ENCODE measurements at regions not wholly inside any gene's neighbourhood (a gene's known extent, or its start where the extent isn't known, plus 50 kb on each side); places are given as distances from the start of the nearest gene placed in this dataset.
"Not testable (repeated sequence)": the region's sequence is repeated elsewhere in the genome, so short reads cannot be mapped to it uniquely, and the experiment has no call there.

- TF ChIP-seq CTCF, POLR2A (IDR thresholded peaks at IDR 0.05): not testable (repeated sequence)
Measured at GRCh38 chr1:149371955-149372354, 102.9 kb upstream of the NBPF19 start.

Data from uterus (tissue), 2 donors.